Suprapubic skin (tissue), 3 donors: ENCODE measurements at regions not wholly inside any gene's neighbourhood (a gene's known extent, or its start where the extent isn't known, plus 50 kb on each side); places are given as distances from the start of the nearest gene placed in this dataset.

Source experiments
- EP300 ChIP-seq: sonication (generic); formaldehyde crosslinking; IDR thresholded peaks from one replicate; pipeline ENCODE4 v1.6.1; 2017; ENCODE audit warnings: antibody characterized with exemption
- TF ChIP-seq, protein P1 (sequence below), 2 donors: fragments of 200-600 bp in 1 of 2; fragments of 450-650 bp in 1 of 2; sonication (generic) in 1 of 2; IDR thresholded peaks; one replicate each; pipeline ENCODE4 v1.5.1; 2016 to 2019; ENCODE audit warnings: antibody characterized with exemption in 2 of 2, mild to moderate bottlenecking in 1 of 2, moderate library complexity in 1 of 2

GRCh38 chr12:124620606-124621295, 53.3 kb upstream of the NCOR2 start:
- TF ChIP-seq, protein P1, sequence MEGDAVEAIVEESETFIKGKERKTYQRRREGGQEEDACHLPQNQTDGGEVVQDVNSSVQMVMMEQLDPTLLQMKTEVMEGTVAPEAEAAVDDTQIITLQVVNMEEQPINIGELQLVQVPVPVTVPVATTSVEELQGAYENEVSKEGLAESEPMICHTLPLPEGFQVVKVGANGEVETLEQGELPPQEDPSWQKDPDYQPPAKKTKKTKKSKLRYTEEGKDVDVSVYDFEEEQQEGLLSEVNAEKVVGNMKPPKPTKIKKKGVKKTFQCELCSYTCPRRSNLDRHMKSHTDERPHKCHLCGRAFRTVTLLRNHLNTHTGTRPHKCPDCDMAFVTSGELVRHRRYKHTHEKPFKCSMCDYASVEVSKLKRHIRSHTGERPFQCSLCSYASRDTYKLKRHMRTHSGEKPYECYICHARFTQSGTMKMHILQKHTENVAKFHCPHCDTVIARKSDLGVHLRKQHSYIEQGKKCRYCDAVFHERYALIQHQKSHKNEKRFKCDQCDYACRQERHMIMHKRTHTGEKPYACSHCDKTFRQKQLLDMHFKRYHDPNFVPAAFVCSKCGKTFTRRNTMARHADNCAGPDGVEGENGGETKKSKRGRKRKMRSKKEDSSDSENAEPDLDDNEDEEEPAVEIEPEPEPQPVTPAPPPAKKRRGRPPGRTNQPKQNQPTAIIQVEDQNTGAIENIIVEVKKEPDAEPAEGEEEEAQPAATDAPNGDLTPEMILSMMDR (IDR thresholded peaks at IDR 0.05) = no peak
- TF ChIP-seq EP300 = no peak
